ENCODE measurements at regions not wholly inside any gene's neighbourhood (a gene's known extent, or its start where the extent isn't known, plus 50 kb on each side); places are given as distances from the start of the nearest gene placed in this dataset.

GRCh38 chr7:130912862-130913638, 179.0 kb upstream of the KLF14 start:
- peak; percentile 70 to 72 for DNase-seq

- DNase-seq, result no peak
Measured at GRCh38 chr7:130913639-130914553, 179.9 kb upstream of the KLF14 start.

GRCh38 chr7:130914554-130915294, 180.7 kb upstream of the KLF14 start:
- DNase-seq, result no peak

GRCh38 chr7:130917669-130918128, 183.7 kb upstream of the KLF14 start:
- DNase-seq, result no peak

- no peak for DNase-seq
Measured at GRCh38 chr7:130918129-130919052, 184.4 kb upstream of the KLF14 start.

GRCh38 chr7:130919316-130920103, 185.5 kb upstream of the KLF14 start:
- DNase-seq, result no peak

DNA sequence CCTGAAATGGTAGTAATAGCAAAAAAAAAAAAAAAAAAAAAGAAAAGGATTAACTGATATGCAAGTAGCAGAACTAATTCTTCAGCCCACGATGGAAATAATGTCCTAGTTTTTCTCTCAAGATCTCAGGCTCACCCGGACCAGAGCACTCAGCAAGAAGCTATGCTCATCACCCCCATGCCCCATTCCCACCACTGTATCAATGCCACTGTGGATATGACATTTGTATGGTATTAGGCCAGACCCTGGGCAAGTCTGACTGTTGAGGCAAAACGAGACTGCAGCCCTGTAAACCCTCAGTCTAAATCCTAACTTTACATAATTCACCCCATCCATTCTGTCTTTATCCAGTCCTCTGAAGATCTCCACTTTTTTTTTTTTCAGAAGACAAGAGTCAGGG, 186.1 kb upstream of the KLF14 start:
- no peak for DNase-seq

DNA sequence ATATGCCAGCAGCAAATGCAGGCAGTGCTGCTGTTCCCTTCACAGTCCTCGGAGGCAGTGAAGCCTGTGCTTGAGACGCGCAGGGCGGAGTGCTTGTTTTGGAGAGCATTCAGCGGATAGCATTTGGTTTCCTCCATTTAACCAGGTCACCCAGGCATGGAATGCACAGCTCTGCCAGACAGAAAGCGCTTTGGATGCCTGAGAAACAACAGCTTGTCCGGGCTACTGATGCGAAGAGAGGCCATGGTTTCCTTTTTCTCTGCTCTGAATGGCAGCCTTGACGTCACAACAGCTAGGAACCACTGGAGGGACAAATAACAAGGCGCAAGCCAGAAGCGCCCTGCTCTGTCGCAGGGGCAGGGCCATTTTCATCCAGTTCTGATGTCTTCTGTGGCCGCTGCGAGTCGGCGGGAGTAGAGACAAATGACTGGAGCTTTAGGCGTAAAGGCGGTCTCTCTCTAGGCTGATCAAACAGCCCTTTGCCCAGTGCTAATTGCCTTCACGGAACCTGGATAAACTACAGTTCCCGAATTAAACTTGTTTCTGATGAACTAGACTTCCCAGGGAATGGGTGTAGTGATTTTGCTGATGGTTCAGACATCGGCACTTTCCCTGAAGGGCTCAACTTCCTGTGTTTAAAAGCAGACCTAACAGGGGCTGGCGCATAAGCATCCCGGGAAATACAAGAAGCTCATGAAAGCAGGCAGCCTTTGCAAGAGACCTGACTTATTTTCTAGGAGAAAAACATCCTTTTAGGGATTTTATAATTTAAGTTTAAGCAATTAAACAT, 187.6 kb upstream of the KLF14 start:
- no peak for DNase-seq

DNA sequence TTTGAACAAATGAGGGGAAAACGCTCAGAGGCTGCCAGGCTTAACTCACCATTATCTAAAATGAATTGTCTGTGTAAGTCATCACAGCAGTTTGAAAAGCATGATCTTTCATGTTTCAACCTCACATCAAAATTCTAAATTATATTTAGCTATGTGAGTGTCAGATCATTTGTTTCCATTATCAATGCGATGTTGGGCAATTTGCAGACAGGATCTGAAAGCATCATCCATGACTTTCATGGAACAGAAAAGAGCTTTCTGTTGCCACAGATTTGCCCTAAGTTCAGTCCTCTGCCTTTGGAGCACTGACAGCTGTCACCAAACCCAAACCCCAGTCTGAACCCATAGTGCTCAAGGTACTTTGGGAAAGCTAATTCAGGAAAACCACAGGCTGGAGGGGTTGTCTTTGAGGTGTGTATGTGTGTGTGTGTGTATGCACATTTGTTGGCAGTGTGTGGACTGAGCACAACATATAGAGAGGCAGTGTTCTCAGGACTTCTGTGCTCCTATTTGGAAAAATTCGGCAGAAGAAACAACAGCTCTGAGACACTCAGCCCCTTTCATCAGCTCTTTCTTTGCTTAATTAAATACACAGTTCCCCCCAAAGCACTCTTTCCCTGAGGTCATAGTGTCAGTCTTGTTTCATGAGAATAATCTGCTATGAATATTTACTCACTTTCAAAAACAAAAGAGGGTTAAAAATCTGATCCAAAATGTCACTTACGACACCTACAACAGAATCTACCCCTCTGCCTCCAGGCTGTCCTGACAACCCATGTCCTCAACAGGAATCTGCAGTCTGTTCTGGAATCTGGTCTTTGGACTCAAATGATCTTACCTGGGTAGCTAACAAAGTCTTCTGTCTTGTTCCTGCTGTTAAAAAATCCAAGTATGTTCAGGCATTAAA, 188.5 kb upstream of the KLF14 start:
- DNase-seq, result no peak

- no peak for DNase-seq
Measured at GRCh38 chr7:130923365-130923764, 189.4 kb upstream of the KLF14 start.

- DNase-seq, result no peak
Measured at GRCh38 chr7:130923930-130924329, 189.9 kb upstream of the KLF14 start.

DNA sequence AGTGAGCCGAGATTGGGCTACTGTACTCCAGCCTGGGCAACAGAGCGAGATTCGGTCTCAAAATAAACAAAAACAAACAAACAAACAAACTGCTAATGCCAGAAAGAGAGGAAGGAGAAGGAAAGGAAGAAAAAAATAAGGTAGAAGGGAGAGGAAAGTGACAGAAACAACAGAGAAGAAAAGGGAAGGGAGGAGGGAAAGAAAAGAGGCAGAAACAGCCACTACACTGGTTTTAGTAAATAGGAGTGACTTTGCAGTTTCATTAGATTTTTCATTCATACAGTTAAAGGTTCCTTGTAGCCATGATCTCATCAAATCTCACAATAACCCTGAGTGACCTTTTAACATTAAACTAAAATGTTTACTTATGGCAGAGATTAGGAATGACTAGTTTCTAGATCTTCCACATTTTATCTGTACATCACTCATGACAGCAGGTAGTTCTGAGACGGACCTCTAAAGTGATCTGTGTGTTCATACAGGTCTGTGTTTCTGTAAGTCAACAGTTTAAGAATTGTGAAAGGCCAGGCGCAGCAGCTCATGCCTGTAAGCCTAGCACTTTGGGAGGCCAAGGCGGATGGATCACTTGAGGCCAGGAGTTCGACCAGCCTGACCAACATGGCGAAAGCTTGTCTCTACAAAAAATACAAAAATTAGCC, 191.3 kb upstream of the KLF14 start:
- DNase-seq, result no peak

DNA sequence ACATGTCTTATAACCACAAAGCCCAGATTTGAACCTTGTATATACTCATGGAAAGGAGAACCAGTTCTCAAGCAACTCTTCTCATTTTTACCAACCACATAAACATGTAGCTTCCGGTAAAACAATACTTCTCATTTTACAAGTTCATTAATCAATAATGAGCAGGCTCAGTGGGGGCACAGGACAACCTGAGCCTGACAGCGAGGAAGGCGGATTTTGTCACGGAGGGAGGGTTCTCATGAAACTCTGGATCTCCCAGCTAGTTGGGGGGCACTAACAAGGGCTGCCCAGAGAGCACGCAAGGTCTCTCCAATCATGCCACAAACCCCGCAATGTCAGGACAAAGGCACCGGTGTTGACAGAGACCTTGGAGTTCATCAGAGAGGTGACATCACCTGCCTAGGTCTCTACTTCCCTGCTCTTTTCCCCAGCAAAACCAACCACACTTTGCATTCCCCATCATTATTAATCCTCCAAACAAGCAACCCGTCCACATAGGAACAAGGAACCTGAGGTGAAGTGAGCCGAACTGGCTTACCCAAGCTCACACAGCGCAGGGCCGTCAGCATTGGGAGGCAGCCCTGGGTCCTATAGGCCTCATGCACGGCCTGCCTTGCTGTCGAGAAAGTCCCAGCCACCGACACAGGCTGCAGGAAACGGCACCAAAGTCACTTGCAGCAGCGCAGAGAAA, 192.1 kb upstream of the KLF14 start:
- no peak for DNase-seq

DNA sequence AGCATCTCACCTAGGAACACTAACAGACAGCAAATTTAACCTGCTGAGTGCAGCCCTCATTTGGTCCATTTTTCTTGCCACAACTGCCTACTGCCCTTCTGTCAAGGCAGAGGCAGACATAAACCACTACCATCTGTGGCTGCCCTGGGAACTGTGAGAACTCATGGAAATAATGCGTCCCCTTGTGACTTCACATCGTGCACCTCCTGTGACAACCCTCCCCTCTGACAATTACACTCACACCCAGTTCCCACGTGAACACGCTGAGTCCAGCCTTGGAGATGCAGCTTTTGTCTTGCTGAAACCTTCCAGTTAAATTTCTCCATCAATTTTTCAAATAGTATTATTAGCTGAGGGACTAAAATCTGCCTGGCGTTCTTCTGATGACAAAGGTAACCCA, 193.1 kb upstream of the KLF14 start:
- no peak for DNase-seq

GRCh38 chr7:130927564-130927963, 193.6 kb upstream of the KLF14 start:
- DNase-seq, result no peak

GRCh38 chr7:130929896-130930659, 196.1 kb upstream of the KLF14 start:
- no peak for DNase-seq

DNA sequence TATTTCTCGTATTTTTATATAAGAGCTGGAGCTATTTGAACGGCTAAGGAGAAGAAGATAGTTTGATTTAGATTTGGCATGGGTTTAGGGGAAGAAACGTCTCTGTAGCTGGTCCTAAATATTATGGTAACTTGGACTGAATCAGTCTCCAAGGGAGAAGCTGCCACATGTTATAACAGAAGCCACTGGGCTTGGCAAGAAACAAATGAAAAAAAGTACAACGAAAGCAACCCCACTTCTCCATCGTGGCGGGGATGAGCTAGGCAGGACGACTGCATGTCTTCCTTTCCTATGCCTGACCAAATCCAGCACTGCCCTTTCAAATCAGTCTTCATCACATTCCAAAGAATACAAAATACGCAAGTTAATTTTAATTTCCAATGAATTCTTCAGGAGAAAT, 196.7 kb upstream of the KLF14 start:
- no peak for DNase-seq

Data from stimulated activated CD4-positive, alpha-beta T cell treated with anti-CD3 and anti-CD28 coated beads, Interleukin-2, amount 100 ng/mL, for 48 hours (primary cell).